Upper lobe of left lung (tissue), 4 donors: ENCODE measurements at regions not wholly inside any gene's neighbourhood (a gene's known extent, or its start where the extent isn't known, plus 50 kb on each side); places are given as distances from the start of the nearest gene placed in this dataset.

Experiments
- EP300 ChIP-seq, 4 donors: sonication (generic); formaldehyde crosslinking; IDR thresholded peaks; one replicate each; pipeline ENCODE4 v1.5.1; 2017; ENCODE audit warnings: antibody characterized with exemption in 4 of 4, control low read depth in 2 of 4
- POLR2A ChIP-seq, 4 donors: fragments of 450-650 bp; IDR thresholded peaks; one replicate each; pipeline ENCODE4 v1.5.1; 2016 to 2017; ENCODE audit warnings: antibody characterized with exemption in 4 of 4, mild to moderate bottlenecking in 2 of 4
- POLR2AphosphoS5 ChIP-seq, 2 donors: sonication (generic); formaldehyde crosslinking; IDR thresholded peaks; one replicate each; pipeline ENCODE4 v1.5.1; 2017; ENCODE audit warnings: antibody characterized with exemption in 2 of 2
- TF ChIP-seq, protein P1 (sequence below), 6 experiments: fragments of 450-650 bp in 4 of 6; fragments of 200-600 bp in 2 of 6; sonication (generic) in 2 of 6; IDR thresholded peaks; one replicate each; pipeline ENCODE4 v1.5.1; 2016 to 2019; ENCODE audit warnings: antibody characterized with exemption in 6 of 6

DNA sequence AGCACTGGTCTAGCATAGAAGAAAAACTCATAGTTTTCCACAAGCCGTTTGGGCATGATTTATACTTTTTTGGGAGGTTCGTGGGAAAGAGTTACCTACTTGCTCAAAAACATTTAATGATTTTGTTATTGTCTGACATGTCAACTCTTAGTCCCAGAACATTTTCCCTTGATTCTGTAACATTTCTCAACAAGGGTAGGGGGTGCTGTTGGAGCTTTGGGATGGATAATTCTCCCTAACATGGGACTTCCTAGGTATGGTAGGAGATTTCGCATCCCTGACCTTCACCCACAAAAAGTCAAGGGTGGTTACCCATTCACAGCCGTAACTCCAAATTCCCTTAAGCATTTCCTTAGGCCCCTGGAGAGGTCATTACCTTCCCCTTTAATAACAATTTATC, 378.0 kb downstream of the YTHDC2 start:
- TF ChIP-seq POLR2AphosphoS5 (IDR thresholded peaks at IDR 0.05), result no peak
- no peak for TF ChIP-seq POLR2A (IDR thresholded peaks at IDR 0.05)
- TF ChIP-seq, protein P1, sequence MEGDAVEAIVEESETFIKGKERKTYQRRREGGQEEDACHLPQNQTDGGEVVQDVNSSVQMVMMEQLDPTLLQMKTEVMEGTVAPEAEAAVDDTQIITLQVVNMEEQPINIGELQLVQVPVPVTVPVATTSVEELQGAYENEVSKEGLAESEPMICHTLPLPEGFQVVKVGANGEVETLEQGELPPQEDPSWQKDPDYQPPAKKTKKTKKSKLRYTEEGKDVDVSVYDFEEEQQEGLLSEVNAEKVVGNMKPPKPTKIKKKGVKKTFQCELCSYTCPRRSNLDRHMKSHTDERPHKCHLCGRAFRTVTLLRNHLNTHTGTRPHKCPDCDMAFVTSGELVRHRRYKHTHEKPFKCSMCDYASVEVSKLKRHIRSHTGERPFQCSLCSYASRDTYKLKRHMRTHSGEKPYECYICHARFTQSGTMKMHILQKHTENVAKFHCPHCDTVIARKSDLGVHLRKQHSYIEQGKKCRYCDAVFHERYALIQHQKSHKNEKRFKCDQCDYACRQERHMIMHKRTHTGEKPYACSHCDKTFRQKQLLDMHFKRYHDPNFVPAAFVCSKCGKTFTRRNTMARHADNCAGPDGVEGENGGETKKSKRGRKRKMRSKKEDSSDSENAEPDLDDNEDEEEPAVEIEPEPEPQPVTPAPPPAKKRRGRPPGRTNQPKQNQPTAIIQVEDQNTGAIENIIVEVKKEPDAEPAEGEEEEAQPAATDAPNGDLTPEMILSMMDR (IDR thresholded peaks at IDR 0.05), result no peak
- TF ChIP-seq EP300 (IDR thresholded peaks at IDR 0.05), result no peak
